NCI-H82 treated with DMSO at 0.1 percent for 48 hours (cell line): ENCODE measurements at regions not wholly inside any gene's neighbourhood (a gene's known extent, or its start where the extent isn't known, plus 50 kb on each side); places are given as distances from the start of the nearest gene placed in this dataset.

ENCODE experiments used
- DNase-seq: peaks from one replicate; lab custom pipeline; 2025; ENCODE audit not compliant: unreplicated experiment; lab: John Stamatoyannopoulos, UW

GRCh38 chr14:35222324-35222723 is 69.9 kb upstream of the PSMA6 start:
- DNase-seq, result no peak

GRCh38 chr14:35222872-35223466 is 69.2 kb upstream of the PSMA6 start:
- DNase-seq, result no peak

- no peak for DNase-seq
Observed at GRCh38 chr14:35223927-35224326, 68.3 kb upstream of the PSMA6 start.

- no peak for DNase-seq
Observed at GRCh38 chr14:35224615-35225014, 67.6 kb upstream of the PSMA6 start.

- no peak for DNase-seq
Observed at GRCh38 chr14:35229084-35229791, 62.9 kb upstream of the PSMA6 start.

GRCh38 chr14:35229792-35230089 is 62.4 kb upstream of the PSMA6 start:
- DNase-seq, result no peak

- no peak for DNase-seq
Observed at GRCh38 chr14:35231207-35231760, 60.9 kb upstream of the PSMA6 start.

GRCh38 chr14:35234012-35234805 is 58.0 kb upstream of the PSMA6 start:
- DNase-seq, result no peak

GRCh38 chr14:35235840-35236239 is 56.3 kb upstream of the PSMA6 start:
- DNase-seq, result no peak

GRCh38 chr14:35236806-35237205 is 55.4 kb upstream of the PSMA6 start:
- no peak for DNase-seq

GRCh38 chr14:35240231-35240630 is 52.0 kb upstream of the PSMA6 start:
- DNase-seq, result no peak
